SU-DHL-6 (cell line): ENCODE measurements at regions not wholly inside any gene's neighbourhood (a gene's known extent, or its start where the extent isn't known, plus 50 kb on each side); places are given as distances from the start of the nearest gene placed in this dataset.

Experiments used
- EZH2phosphoT487 ChIP-seq: fragments of 200-600 bp; sonication (generic), shearing (Covaris generic); conservative IDR thresholded peaks from 2 replicates; pipeline ENCODE4 v1.6.1; 2018; ENCODE audit warnings: mild to moderate bottlenecking, antibody characterized with exemption, low read length, moderate library complexity, mixed read lengths
- TF ChIP-seq, protein P1 (sequence below): fragments of 200-600 bp; sonication (generic); IDR thresholded peaks from one replicate; pipeline ENCODE4 v1.5.1; 2017; ENCODE audit warnings: antibody characterized with exemption, mild to moderate bottlenecking, low read length, moderate library complexity; ENCODE audit not compliant: insufficient read depth, poor library complexity, severe bottlenecking

DNA sequence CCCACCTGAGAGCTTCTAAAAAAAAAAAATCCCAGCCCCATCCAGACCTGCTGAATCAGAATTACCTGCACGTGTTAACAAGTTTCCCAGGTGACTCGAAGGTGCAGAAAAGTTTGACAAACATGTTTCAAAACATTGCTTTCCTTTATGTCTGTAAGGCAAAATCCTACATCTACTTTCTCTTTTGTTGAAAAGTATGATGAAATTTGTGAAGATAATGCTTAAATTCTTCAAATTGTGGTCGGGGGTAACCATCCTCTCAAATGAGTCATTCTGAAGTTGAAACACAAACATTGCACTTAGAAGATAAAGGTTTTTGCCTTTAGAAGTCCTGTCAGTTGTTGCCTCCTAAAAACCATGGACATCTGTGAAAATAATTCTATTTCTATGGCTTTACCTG, 429.7 kb downstream of the EPHA7 start:
- TF ChIP-seq, protein P1, sequence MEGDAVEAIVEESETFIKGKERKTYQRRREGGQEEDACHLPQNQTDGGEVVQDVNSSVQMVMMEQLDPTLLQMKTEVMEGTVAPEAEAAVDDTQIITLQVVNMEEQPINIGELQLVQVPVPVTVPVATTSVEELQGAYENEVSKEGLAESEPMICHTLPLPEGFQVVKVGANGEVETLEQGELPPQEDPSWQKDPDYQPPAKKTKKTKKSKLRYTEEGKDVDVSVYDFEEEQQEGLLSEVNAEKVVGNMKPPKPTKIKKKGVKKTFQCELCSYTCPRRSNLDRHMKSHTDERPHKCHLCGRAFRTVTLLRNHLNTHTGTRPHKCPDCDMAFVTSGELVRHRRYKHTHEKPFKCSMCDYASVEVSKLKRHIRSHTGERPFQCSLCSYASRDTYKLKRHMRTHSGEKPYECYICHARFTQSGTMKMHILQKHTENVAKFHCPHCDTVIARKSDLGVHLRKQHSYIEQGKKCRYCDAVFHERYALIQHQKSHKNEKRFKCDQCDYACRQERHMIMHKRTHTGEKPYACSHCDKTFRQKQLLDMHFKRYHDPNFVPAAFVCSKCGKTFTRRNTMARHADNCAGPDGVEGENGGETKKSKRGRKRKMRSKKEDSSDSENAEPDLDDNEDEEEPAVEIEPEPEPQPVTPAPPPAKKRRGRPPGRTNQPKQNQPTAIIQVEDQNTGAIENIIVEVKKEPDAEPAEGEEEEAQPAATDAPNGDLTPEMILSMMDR = no peak
- TF ChIP-seq EZH2phosphoT487 = no peak
